ENCODE measurements at regions not wholly inside any gene's neighbourhood (a gene's known extent, or its start where the extent isn't known, plus 50 kb on each side); places are given as distances from the start of the nearest gene placed in this dataset.

DNA sequence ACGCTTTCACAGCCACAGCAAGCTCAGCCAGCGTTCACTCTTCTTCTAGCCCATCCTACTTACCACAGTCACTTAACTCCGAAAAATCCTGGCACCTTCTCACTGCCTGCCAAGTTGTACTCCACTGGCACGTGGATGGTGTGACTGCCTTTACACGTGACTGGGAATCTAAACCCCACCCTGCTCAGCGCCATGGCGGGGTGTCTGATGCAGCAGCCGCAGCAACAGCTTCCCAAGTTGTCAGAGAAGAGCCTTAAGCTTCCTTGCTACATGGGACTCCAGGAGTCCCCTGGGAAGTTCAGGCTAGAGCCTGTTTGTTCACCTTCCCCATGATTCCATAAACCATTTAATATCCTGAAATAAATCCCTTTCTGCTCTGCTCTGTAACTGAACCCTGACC, 61.9 kb upstream of the FOXC1 start:
- WGBS = 78% methylated on average over 8 of the region's 8 CpGs
- Histone ChIP-seq H3K9me3 (no peaks in the 10 kb centered on the region), H3K27me3 (replicated peaks; ENCODE audit: insufficient read depth) (no peaks in the 10 kb centered on the region), H3K36me3 (no peaks in the 10 kb centered on the region), H3K27ac (no peak overlapping the region), H3K4me3 (no peak overlapping the region), H3K4me1 (replicated peaks) (no peaks in the 10 kb centered on the region)
- TF ChIP-seq POLR2A (IDR thresholded peaks at IDR 0.05) (no peak), POLR2AphosphoS5 (IDR thresholded peaks at IDR 0.05) (no peak)
- TF ChIP-seq, protein P1, sequence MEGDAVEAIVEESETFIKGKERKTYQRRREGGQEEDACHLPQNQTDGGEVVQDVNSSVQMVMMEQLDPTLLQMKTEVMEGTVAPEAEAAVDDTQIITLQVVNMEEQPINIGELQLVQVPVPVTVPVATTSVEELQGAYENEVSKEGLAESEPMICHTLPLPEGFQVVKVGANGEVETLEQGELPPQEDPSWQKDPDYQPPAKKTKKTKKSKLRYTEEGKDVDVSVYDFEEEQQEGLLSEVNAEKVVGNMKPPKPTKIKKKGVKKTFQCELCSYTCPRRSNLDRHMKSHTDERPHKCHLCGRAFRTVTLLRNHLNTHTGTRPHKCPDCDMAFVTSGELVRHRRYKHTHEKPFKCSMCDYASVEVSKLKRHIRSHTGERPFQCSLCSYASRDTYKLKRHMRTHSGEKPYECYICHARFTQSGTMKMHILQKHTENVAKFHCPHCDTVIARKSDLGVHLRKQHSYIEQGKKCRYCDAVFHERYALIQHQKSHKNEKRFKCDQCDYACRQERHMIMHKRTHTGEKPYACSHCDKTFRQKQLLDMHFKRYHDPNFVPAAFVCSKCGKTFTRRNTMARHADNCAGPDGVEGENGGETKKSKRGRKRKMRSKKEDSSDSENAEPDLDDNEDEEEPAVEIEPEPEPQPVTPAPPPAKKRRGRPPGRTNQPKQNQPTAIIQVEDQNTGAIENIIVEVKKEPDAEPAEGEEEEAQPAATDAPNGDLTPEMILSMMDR (IDR thresholded peaks at IDR 0.05) = no peak
- intact Hi-C loops (cut with DNase I) = no loop called here
- DNase-seq (ENCODE audit: low spot score) = no peak

DNA sequence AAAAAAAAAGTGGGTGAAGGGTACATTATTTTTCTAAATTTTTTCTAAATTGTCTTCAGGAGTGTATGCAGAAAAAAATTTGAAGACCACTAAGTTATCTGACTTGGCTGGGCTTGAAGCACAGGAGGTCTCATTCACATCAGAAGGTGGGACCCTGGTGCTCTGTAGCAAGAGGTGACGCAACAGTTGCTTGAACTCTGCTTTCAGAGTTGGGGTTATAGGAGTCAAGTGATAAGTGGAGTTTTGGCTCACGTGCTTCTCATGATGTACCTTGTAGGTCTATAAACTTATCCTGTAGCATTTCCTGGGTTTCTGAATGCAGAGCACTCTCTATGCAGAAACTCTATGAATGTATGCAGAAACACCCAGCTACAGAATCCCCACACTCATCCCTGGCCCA, 58.5 kb upstream of the FOXC1 start:
- no peaks in the 10 kb centered on the region for H3K27me3 ChIP-seq (replicated peaks; ENCODE audit: insufficient read depth)
- no peak for DNase-seq (ENCODE audit: low spot score)
- H3K4me1 ChIP-seq (replicated peaks) = no peaks in the 10 kb centered on the region
- no peaks in the 10 kb centered on the region for H3K9me3 ChIP-seq
- intact Hi-C loops (cut with DNase I) = no loop called here
- H3K27ac ChIP-seq = no peak overlapping the region
- no peak for TF ChIP-seq POLR2AphosphoS5 (IDR thresholded peaks at IDR 0.05)
- TF ChIP-seq, protein P1 (IDR thresholded peaks at IDR 0.05) = no peak
- no peak for TF ChIP-seq POLR2A (IDR thresholded peaks at IDR 0.05)
- H3K36me3 ChIP-seq = no peaks in the 10 kb centered on the region
- 93% methylated on average over 2 of the region's 2 CpGs for WGBS
- no peak overlapping the region for H3K4me3 ChIP-seq

DNA sequence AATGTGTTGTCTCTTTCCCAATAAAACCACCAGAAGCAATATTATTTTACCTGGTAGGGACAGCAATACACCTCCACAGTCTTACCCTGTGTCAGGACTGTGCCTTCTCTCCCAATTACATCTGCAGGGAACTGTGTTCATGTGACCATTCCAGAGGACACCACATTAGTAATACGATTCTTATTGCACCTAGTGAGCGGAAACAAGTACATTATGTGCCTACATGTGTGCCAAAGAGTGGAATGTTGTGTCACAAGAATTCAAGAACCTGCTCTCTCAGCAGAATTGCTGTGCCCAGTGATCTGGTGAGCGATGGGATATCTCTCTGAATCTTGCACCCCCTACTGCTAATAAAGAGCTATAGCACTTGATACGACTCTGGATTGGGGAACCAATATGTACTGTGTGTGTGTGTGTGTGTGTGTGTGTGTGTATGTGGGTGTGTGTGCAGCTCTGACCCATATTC, 57.4 kb upstream of the FOXC1 start:
- 72% methylated on average over 4 of the region's 4 CpGs for WGBS
- Histone ChIP-seq H3K9me3 (no peaks in the 10 kb centered on the region), H3K4me3 (no peak overlapping the region), H3K36me3 (no peaks in the 10 kb centered on the region), H3K27ac (no peak overlapping the region), H3K4me1 (replicated peaks) (no peaks in the 10 kb centered on the region), H3K27me3 (replicated peaks; ENCODE audit: insufficient read depth) (no peaks in the 10 kb centered on the region)
- TF ChIP-seq POLR2A (IDR thresholded peaks at IDR 0.05) = no peak
- peak; percentile 25 for TF ChIP-seq POLR2AphosphoS5 (IDR thresholded peaks at IDR 0.05)
- DNase-seq (ENCODE audit: low spot score) = no peak
- intact Hi-C loops (cut with DNase I) = no loop called here

DNA sequence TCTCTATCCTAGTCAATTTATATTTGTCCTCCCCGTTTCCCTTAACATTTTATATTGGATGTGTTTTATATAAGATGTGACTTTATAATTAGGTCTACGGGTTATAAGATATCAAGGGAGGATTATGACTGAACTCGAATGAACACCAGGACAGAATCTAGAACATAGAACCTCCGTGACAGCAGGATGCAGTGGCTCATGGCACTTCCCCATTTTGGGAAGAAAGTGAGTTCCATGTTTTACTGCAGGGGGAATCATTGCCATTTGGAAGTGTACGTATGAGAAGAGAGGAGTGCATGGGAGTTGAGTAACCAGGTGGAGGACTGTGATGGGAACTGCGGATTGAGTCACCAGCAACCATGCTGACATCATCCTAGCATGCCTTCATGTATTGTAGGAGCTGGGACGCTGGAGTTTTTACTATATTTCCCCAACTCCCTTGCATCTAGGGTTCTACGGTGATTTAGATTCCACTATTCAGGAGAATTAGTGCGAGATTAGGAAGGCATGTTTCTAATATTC, 56.1 kb upstream of the FOXC1 start:
- TF ChIP-seq, protein P1 (IDR thresholded peaks at IDR 0.05) = no peak
- TF ChIP-seq POLR2A (IDR thresholded peaks at IDR 0.05) (no peak), POLR2AphosphoS5 (IDR thresholded peaks at IDR 0.05) (no peak)
- Histone ChIP-seq H3K4me1 (replicated peaks) (no peaks in the 10 kb centered on the region), H3K27ac (no peak overlapping the region), H3K9me3 (no peaks in the 10 kb centered on the region), H3K36me3 (no peaks in the 10 kb centered on the region), H3K4me3 (no peak overlapping the region), H3K27me3 (replicated peaks; ENCODE audit: insufficient read depth) (no peaks in the 10 kb centered on the region)
- DNase-seq (ENCODE audit: low spot score) = no peak
- intact Hi-C loops (cut with DNase I) = no loop called here
- WGBS = 90% methylated on average over 9 of the region's 9 CpGs

DNA sequence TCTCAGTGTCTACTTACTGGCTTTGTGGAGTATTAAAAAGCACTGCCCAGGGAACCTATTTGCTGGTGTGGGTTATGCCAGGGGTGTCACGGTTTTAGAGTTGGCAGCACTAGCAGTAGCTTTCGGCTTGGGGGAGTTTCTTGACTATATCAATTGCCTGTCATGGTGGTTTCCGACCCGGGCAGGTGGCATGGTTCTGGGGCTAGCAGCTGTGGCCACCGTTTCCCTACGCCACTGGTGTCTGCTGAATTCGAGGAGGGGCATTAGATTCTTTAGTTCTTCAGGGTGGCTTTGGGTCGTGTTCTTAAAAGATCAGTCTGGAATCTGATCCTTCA, 55.6 kb upstream of the FOXC1 start:
- 86% methylated on average over 8 of the region's 8 CpGs for whole genome bisulfite sequencing
- TF ChIP-seq, protein P1 (IDR thresholded peaks at IDR 0.05) = no peak
- TF ChIP-seq POLR2AphosphoS5 (IDR thresholded peaks at IDR 0.05) = no peak
- no peak for TF ChIP-seq POLR2A (IDR thresholded peaks at IDR 0.05)
- no peaks in the 10 kb centered on the region for H3K36me3 ChIP-seq
- no peaks in the 10 kb centered on the region for H3K27me3 ChIP-seq (replicated peaks; ENCODE audit: insufficient read depth)
- no peaks in the 10 kb centered on the region for H3K4me1 ChIP-seq (replicated peaks)
- no peaks in the 10 kb centered on the region for H3K9me3 ChIP-seq
- no peak for DNase-seq (ENCODE audit: low spot score)
- H3K4me3 ChIP-seq = peak overlapping the region; percentile 44 to 52
- intact Hi-C loops (cut with DNase I) = no loop called here
- H3K27ac ChIP-seq = no peak overlapping the region
